ENCODE measurements at regions not wholly inside any gene's neighbourhood (a gene's known extent, or its start where the extent isn't known, plus 50 kb on each side); places are given as distances from the start of the nearest gene placed in this dataset.
"Not testable (repeated sequence)": the region's sequence is repeated elsewhere in the genome, so short reads cannot be mapped to it uniquely, and the experiment has no call there.

GRCh38 chr2:111496860-111497259, 376.1 kb downstream of the BCL2L11 start:
- H3K27ac ChIP-seq (ENCODE audit: low read depth, low read length); FAIRE-seq; H2AFZ ChIP-seq (ENCODE audit: low read length): not testable (repeated sequence)

GRCh38 chr2:111497270-111497669, 376.6 kb downstream of the BCL2L11 start:
- H3K14ac ChIP-seq (ENCODE audit: insufficient read length); H4K20me1 ChIP-seq (replicated peaks in 1 of 2; ENCODE audit: control insufficient read depth in 1 of 2, insufficient read depth in 2 of 2, low read length in 2 of 2); H3K36me3 ChIP-seq (ENCODE audit: control insufficient read depth in 2 of 4, insufficient read depth in 4 of 4, low read length in 3 of 4); H3K18ac ChIP-seq (ENCODE audit: extremely low read depth, low read length); H2AK5ac ChIP-seq (ENCODE audit: low read depth, low read length); H3K23me2 ChIP-seq (ENCODE audit: low read depth, low read length); H2AFZ ChIP-seq (ENCODE audit: low read length); H3K79me2 ChIP-seq (ENCODE audit: control insufficient read depth in 1 of 2, insufficient read depth in 2 of 2, low read length in 2 of 2); POLR2A ChIA-PET (ENCODE audit: partially characterized antibody); DNase-seq (ENCODE audit: low read depth in 1 of 2, low spot score in 2 of 2); H2BK15ac ChIP-seq (ENCODE audit: low read length); FAIRE-seq; H2BK12ac ChIP-seq (ENCODE audit: low read depth, low read length); H4K91ac ChIP-seq (replicated peaks; ENCODE audit: insufficient read length, low read length); H3K27me3 ChIP-seq (replicated peaks in 1 of 4; ENCODE audit: control insufficient read depth in 3 of 4, extremely low read depth in 1 of 4, insufficient read depth in 3 of 4, low read length in 3 of 4); H3K9me3 ChIP-seq (ENCODE audit: insufficient read depth in 2 of 2, low read depth in 1 of 2, low read length in 1 of 2); H2BK5ac ChIP-seq (ENCODE audit: low read depth, low read length); H3K27ac ChIP-seq (ENCODE audit: low read depth, low read length); H3K4me3 ChIP-seq (ENCODE audit: extremely low read depth in 1 of 4, insufficient read depth in 2 of 4, low read depth in 3 of 4, low read length in 4 of 4); H3K56ac ChIP-seq (replicated peaks; ENCODE audit: insufficient read length, low read depth, low read length); H2BK20ac ChIP-seq (ENCODE audit: low read length); H3K4me1 ChIP-seq (replicated peaks in 1 of 4; ENCODE audit: control insufficient read depth in 3 of 4, insufficient read depth in 4 of 4, low read length in 3 of 4); CTCF ChIA-PET (ENCODE audit: partially characterized antibody); H3K79me1 ChIP-seq (ENCODE audit: low read depth, low read length); H3K9ac ChIP-seq (replicated peaks in 1 of 4; ENCODE audit: extremely low read depth in 1 of 4, low read depth in 3 of 4, low read length in 3 of 4); H3K4me2 ChIP-seq (ENCODE audit: insufficient read depth in 1 of 2, low read depth in 2 of 2, low read length in 2 of 2); H4K8ac ChIP-seq (ENCODE audit: extremely low read depth, insufficient read depth, low read length); H2BK120ac ChIP-seq (replicated peaks; ENCODE audit: low read depth, low read length); H4K5ac ChIP-seq (ENCODE audit: insufficient read length, low read depth, low read length); H3K4ac ChIP-seq (replicated peaks; ENCODE audit: insufficient read length, low read depth, low read length); H3K23ac ChIP-seq (ENCODE audit: insufficient read length): not testable (repeated sequence)
- WGBS, 2 experiments (ENCODE audit: extremely low coverage in 1 of 2, insufficient coverage in 1 of 2, insufficient read length in 1 of 2, insufficient replicate concordance in 2 of 2, low coverage in 1 of 2, low lambda C conversion rate in 2 of 2, missing lambda C conversion rate in 1 of 2), result 94% methylated on average over 2 of the region's 2 CpGs; no CpG with 5 or more reads in 1 of the 2 experiments

More at GRCh38 chr2:111496860-111497259, 376.1 kb downstream of the BCL2L11 start:
- H3K4ac ChIP-seq (replicated peaks; ENCODE audit: insufficient read length, low read depth, low read length); H4K5ac ChIP-seq (ENCODE audit: insufficient read length, low read depth, low read length); H3K9ac ChIP-seq (replicated peaks in 1 of 4; ENCODE audit: extremely low read depth in 1 of 4, low read depth in 3 of 4, low read length in 3 of 4); H2BK20ac ChIP-seq (ENCODE audit: low read length); H4K20me1 ChIP-seq (replicated peaks in 1 of 2; ENCODE audit: control insufficient read depth in 1 of 2, insufficient read depth in 2 of 2, low read length in 2 of 2); H4K8ac ChIP-seq (ENCODE audit: extremely low read depth, insufficient read depth, low read length); POLR2A ChIA-PET (ENCODE audit: partially characterized antibody); H3K4me3 ChIP-seq (ENCODE audit: extremely low read depth in 1 of 4, insufficient read depth in 2 of 4, low read depth in 3 of 4, low read length in 4 of 4); H2BK12ac ChIP-seq (ENCODE audit: low read depth, low read length); H2BK120ac ChIP-seq (replicated peaks; ENCODE audit: low read depth, low read length); DNase-seq (ENCODE audit: low read depth in 1 of 2, low spot score in 2 of 2); H3K18ac ChIP-seq (ENCODE audit: extremely low read depth, low read length); H3K23ac ChIP-seq (ENCODE audit: insufficient read length); H3K9me3 ChIP-seq (ENCODE audit: insufficient read depth in 2 of 2, low read depth in 1 of 2, low read length in 1 of 2); H4K91ac ChIP-seq (replicated peaks; ENCODE audit: insufficient read length, low read length); H3K14ac ChIP-seq (ENCODE audit: insufficient read length); H3K79me1 ChIP-seq (ENCODE audit: low read depth, low read length); H3K36me3 ChIP-seq (ENCODE audit: control insufficient read depth in 2 of 4, insufficient read depth in 4 of 4, low read length in 3 of 4); H3K27me3 ChIP-seq (replicated peaks in 1 of 4; ENCODE audit: control insufficient read depth in 3 of 4, extremely low read depth in 1 of 4, insufficient read depth in 3 of 4, low read length in 3 of 4); H3K23me2 ChIP-seq (ENCODE audit: low read depth, low read length); H3K56ac ChIP-seq (replicated peaks; ENCODE audit: insufficient read length, low read depth, low read length); H3K79me2 ChIP-seq (ENCODE audit: control insufficient read depth in 1 of 2, insufficient read depth in 2 of 2, low read length in 2 of 2); CTCF ChIA-PET (ENCODE audit: partially characterized antibody); H2BK5ac ChIP-seq (ENCODE audit: low read depth, low read length); H3K4me2 ChIP-seq (ENCODE audit: insufficient read depth in 1 of 2, low read depth in 2 of 2, low read length in 2 of 2); H2BK15ac ChIP-seq (ENCODE audit: low read length); H2AK5ac ChIP-seq (ENCODE audit: low read depth, low read length); H3K4me1 ChIP-seq (replicated peaks in 1 of 4; ENCODE audit: control insufficient read depth in 3 of 4, insufficient read depth in 4 of 4, low read length in 3 of 4): not testable (repeated sequence)
- WGBS, 2 experiments (ENCODE audit: extremely low coverage in 1 of 2, insufficient coverage in 1 of 2, insufficient read length in 1 of 2, insufficient replicate concordance in 2 of 2, low coverage in 1 of 2, low lambda C conversion rate in 2 of 2, missing lambda C conversion rate in 1 of 2), result 93% methylated on average over 4 of the region's 5 CpGs; no CpG with 5 or more reads in 1 of the 2 experiments

Data from H1 (cell line).